Superior temporal gyrus (tissue), 1 donor: ENCODE measurements at regions not wholly inside any gene's neighbourhood (a gene's known extent, or its start where the extent isn't known, plus 50 kb on each side); places are given as distances from the start of the nearest gene placed in this dataset.
"Not testable (repeated sequence)": the region's sequence is repeated elsewhere in the genome, so short reads cannot be mapped to it uniquely, and the experiment has no call there.

ENCODE experiments used
- DNase-seq: peaks from one replicate; pipeline ENCODE4 v3.0.0-alpha.2; 2016; ENCODE audit errors: extremely low spot score

GRCh38 chr10:47711428-47711827, 52.0 kb downstream of the SYT15B start:
- DNase-seq: not testable (repeated sequence)

DNA sequence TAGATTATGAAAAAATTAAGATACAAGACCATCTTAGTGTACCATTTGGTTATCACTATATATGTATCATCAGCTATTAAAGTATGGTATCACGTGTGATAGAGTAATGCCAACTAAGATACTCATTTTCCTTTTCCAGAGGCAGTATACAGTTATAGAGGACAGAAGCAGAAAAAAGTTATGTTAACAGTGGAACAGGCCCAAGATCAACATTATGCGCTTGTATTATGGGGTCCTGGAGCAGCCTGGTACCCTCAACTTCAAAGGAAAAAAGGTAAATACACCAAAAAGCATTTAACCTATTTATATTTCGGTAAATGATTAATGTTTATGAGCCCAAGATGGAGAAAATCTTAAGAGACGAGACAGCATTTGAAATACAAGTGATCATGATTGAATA, 52.9 kb downstream of the SYT15B start:
- DNase-seq: not testable (repeated sequence)

GRCh38 chr10:47705698-47706414, 57.5 kb downstream of the SYT15B start:
- DNase-seq: peak; percentile 15

GRCh38 chr10:47701285-47701684, 62.1 kb downstream of the SYT15B start:
- DNase-seq: not testable (repeated sequence)

DNA sequence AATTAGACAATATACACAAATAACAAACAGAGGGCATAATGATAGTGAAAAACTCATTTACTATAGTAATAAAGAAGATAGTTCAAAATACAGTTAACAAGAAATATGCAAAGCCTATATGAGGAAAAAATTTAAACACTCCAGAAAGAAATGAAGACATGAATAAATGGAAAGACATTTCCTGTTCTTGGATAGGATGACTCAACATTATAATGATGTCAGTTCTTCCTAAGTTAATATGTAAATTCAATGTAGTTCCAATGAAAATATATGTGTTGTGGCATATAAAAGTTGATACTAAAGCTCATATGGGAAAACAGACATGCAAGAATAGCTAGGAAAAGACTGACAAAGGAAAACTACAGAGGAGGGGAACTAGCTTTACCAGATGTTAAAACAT, 63.5 kb downstream of the SYT15B start:
- not testable (repeated sequence) for DNase-seq

- not testable (repeated sequence) for DNase-seq
Measured at GRCh38 chr10:47696170-47696569, 67.2 kb downstream of the SYT15B start.

- not testable (repeated sequence) for DNase-seq
Measured at GRCh38 chr10:47695149-47695548, 68.2 kb downstream of the SYT15B start.

GRCh38 chr10:47690304-47690703, 73.1 kb downstream of the SYT15B start:
- not testable (repeated sequence) for DNase-seq

DNA sequence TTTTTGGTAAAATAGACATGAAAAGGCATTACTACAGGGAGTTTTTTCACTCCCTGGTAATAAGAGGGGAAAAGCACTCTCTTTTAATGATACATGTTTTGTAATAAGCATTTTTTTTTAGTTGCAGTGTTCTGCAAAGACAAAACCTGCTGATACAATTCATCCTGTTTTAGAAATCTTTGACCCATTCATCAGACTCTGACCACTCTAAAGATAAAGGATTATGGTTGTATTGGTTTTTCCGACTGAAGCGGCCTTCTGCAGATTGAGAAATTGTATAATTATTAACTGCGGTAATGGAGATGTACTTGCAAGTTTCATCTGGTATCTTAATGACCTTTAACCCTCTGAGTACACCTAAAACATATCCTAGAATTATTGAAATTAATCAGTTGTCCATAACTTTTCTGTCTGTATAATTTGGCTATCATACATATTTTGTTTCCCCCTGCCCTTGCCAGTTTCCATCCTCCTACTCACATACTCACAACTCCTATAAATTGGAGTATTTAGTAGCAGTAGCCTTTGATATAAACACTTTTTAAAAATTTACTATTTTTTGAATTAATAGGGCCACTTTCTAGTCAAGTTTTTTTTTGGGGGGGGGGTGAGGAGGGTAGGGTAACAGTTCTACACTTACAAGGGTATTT, 79.4 kb downstream of the SYT15B start:
- DNase-seq: not testable (repeated sequence)

GRCh38 chr10:47681638-47681990, 81.8 kb downstream of the SYT15B start:
- DNase-seq: not testable (repeated sequence)

GRCh38 chr10:47680848-47681637, 82.3 kb downstream of the SYT15B start:
- not testable (repeated sequence) for DNase-seq

GRCh38 chr10:47676102-47676501, 87.3 kb downstream of the SYT15B start:
- not testable (repeated sequence) for DNase-seq

- DNase-seq: not testable (repeated sequence)
Measured at GRCh38 chr10:47675577-47675976, 87.8 kb downstream of the SYT15B start.

- not testable (repeated sequence) for DNase-seq
Measured at GRCh38 chr10:47673128-47673527, 90.3 kb downstream of the SYT15B start.

GRCh38 chr10:47670857-47671256, 92.5 kb downstream of the SYT15B start:
- not testable (repeated sequence) for DNase-seq

- not testable (repeated sequence) for DNase-seq
Measured at GRCh38 chr10:47661955-47662577, 101.3 kb downstream of the SYT15B start.

GRCh38 chr10:47656732-47657131, 106.7 kb downstream of the SYT15B start:
- DNase-seq: not testable (repeated sequence)

DNA sequence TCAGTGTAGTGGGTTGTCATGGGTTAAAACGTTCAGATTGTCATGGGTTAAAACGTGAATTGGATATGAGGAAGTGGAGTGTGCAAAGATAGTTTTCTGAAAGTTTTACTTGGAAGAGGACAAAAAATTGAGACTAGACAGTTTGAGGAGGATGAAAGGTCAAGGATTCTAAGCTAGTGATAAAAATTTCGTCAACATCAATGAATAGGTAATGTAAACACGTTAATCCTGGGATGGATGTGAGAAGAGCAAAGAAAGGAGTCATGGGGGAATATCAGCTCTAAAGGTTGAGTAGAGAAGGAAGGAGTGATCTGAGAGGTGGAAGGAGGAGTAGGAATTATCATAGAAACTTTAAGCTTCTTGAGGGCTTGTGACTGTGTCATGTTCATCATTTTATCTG, 109.2 kb downstream of the SYT15B start:
- DNase-seq: not testable (repeated sequence)

- not testable (repeated sequence) for DNase-seq
Measured at GRCh38 chr10:47648594-47648993, 114.8 kb downstream of the SYT15B start.

- not testable (repeated sequence) for DNase-seq
Measured at GRCh38 chr10:47647523-47648101, 115.8 kb downstream of the SYT15B start.

GRCh38 chr10:47646686-47647273, 116.6 kb downstream of the SYT15B start:
- peak; percentile 73 for DNase-seq
